Memory B cell (primary cell): ENCODE measurements at regions not wholly inside any gene's neighbourhood (a gene's known extent, or its start where the extent isn't known, plus 50 kb on each side); places are given as distances from the start of the nearest gene placed in this dataset.

Source experiments
- ATAC-seq: fragments of 150-1000 bp; cut with Tn5 transposase; 2 replicates; pipeline ENCODE4 v1.10.0; 2021; ENCODE audit warnings: low read depth, mild to moderate bottlenecking, moderate library complexity
- DNase-seq, 2 donors: peaks; one replicate each; pipeline ENCODE4 v3.0.0; 2022; ENCODE audit warnings: low spot score in 2 of 2
- H3K27ac Mint-ChIP-seq: one replicate; pipeline ENCODE4 v1.8.0; 2022; ENCODE audit warnings: mild to moderate bottlenecking, moderate library complexity, mixed read lengths
- H3K27me3 Mint-ChIP-seq: one replicate; pipeline ENCODE4 v1.8.0; 2022; ENCODE audit warnings: mixed read lengths
- H3K36me3 Mint-ChIP-seq: one replicate; pipeline ENCODE4 v1.8.0; 2022; ENCODE audit warnings: mild to moderate bottlenecking, mixed read lengths
- H3K4me1 Mint-ChIP-seq: one replicate; pipeline ENCODE4 v1.8.0; 2022; ENCODE audit warnings: mixed read lengths
- H3K4me3 Mint-ChIP-seq: one replicate; pipeline ENCODE4 v1.8.0; 2022; ENCODE audit warnings: mild to moderate bottlenecking, moderate library complexity, mixed read lengths
- H3K9me3 Mint-ChIP-seq: one replicate; pipeline ENCODE4 v1.8.0; 2022; ENCODE audit warnings: mixed read lengths

DNA sequence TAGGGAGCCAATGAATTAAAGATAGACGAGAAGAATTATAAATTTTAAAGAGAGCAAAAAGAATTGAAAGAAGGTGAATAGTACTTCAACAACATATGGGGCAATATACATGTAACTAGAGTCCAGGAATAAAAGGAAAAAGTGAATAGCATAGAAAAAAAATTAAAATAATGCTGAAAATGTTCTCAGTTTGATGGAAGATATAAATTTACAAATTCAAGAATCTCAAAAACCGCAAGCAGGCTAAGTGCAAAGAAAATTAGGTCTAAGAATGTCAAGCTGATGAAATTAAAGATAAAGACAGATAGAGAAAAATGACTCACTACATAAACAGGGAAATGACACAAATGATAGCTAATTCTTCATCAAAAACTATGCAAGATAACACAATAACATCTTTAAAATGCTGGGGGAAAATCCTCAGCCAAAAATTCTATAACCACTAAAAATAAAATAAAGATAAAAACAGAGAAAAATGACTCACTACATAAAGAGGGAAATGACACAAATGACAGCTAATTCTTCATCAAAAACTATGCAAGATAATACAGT, 326.3 kb downstream of the TBX15 start:
- no peaks in the 10 kb centered on the region for H3K9me3 Mint-ChIP-seq

DNA sequence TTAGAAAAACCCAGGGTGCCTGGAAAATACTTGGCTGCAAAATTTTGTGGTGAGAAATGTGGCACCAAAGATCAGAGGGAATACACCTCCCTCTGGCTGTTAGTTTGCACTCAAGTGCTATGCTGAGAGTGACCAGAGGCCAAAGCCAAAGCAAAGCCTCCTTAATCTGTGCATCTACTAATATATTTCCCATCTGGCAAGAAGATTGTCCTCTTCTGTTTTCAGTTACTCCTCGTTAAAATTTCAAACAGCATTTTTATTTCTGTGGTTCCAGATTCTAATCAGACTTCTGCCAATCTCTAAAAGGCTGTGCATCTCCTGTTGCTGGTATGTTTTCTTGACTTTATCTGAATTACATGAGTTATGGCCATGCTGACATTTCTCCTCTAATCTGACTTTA, 327.4 kb downstream of the TBX15 start:
- Mint-ChIP-seq H3K27ac (no peak overlapping the region), H3K4me3 (no peak overlapping the region), H3K36me3 (no peaks in the 10 kb centered on the region), H3K4me1 (no peaks in the 10 kb centered on the region), H3K9me3 (peaks cover 2% of the 10 kb centered on the region), H3K27me3 (peaks cover 2% of the 10 kb centered on the region)
- ATAC-seq: no peak
- no peak for DNase-seq

More for the DNA sequence above, 326.3 kb downstream of the TBX15 start:
- H3K27me3 Mint-ChIP-seq: peaks cover 2% of the 10 kb centered on the region
- DNase-seq (no peak), ATAC-seq (no peak)
- H3K36me3 Mint-ChIP-seq: no peaks in the 10 kb centered on the region
- H3K4me3 Mint-ChIP-seq: no peak overlapping the region
- H3K4me1 Mint-ChIP-seq: no peaks in the 10 kb centered on the region
- no peak overlapping the region for H3K27ac Mint-ChIP-seq

DNA sequence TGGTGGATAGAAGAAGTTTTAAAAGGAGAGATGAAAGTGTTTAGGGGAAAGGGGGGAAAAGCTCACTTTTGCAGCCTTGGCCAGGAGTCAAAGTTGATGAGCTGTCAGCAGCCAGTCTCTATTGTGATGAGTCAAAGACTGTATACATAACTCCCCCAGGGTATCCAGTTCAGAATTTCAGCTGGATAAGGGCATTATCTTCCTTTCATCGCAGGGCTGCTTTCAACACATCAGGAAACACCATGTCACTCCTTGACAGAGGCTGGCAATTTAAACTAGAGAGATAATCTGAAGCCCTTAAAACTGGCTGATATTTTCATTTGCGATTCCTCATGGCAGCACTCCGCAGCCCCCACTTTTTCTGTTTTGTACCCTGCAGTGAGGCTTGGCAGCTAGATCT, 328.5 kb downstream of the TBX15 start:
- no peaks in the 10 kb centered on the region for H3K36me3 Mint-ChIP-seq
- DNase-seq (no peak), ATAC-seq (no peak)
- no peak overlapping the region for H3K4me3 Mint-ChIP-seq
- H3K4me1 Mint-ChIP-seq: no peaks in the 10 kb centered on the region
- peaks cover 4% of the 10 kb centered on the region for H3K9me3 Mint-ChIP-seq
- H3K27ac Mint-ChIP-seq: no peak overlapping the region
- peaks cover 2% of the 10 kb centered on the region for H3K27me3 Mint-ChIP-seq

DNA sequence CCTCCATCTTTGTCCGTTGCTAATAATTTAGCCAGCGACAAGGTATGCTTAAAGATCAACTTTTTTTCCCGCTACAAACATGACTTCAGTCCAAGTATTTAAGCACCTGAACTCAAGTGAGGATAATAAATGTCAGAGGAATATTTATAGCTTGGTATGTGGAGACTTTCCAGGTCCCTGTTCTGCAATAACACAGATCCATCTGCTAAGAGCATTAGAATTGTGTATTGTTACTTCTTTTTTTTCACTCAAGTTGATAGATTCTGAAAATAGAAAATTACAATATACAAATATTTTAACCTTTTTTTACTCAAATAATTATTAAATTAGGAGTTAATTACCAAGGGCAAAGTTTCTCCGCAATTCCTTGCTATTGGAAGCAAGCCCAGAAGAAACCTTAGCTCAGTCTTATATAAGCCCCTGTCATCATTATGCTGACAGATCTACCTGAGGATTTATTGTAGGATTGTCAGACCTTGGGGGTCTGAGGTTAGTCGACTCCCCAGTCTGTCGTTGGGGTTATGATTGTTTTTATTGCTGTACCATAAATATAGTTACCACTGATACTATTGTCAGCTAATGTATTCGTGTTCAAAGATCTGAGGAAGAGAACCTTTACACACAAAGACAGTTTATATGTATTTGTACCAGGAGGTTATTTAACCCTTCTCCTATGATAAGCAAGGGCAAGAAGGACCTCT, 337.9 kb downstream of the TBX15 start:
- Mint-ChIP-seq H3K27ac (no peak overlapping the region), H3K27me3 (no peaks in the 10 kb centered on the region), H3K36me3 (no peaks in the 10 kb centered on the region), H3K9me3 (peaks cover 4% of the 10 kb centered on the region), H3K4me3 (no peak overlapping the region), H3K4me1 (no peaks in the 10 kb centered on the region)
- ATAC-seq: no peak
- no peak for DNase-seq

DNA sequence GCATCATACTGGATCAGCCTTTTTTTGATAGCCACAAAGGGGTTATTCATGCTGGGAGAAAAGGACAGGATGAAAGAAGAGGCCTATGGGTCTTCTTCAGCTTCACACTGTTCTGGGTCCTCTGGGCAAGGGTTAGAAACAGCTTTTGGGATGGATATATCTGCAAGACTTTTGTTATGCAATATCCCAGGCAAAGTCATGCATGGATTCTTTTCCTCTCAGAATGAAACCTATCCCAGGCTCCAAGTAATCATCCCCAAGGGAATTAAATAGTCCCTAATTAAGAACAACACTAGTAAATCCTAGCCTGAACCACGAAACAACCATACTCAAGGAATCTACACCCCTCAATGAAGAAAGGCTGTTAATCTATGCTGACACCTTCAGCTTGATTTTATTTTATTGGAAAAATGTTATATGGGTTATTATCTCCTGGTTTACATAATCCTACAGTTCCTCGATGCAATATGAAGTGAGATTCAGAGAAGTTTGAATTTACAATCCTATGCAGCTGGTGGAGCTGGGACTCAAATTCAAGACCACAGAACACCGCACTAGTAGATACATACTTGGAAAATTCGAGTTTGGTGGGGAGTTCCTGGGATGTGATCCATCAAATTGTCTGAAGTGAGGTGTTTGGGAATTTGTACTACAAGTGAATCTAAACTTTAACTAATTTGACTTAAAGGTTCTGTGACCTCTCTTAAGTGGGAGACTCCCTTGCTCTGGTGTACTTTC, 338.6 kb downstream of the TBX15 start:
- Mint-ChIP-seq H3K4me3 (no peak overlapping the region), H3K9me3 (peaks cover 1% of the 10 kb centered on the region), H3K4me1 (no peaks in the 10 kb centered on the region), H3K27me3 (no peaks in the 10 kb centered on the region), H3K36me3 (no peaks in the 10 kb centered on the region), H3K27ac (no peak overlapping the region)
- no peak for ATAC-seq
- DNase-seq: no peak

DNA sequence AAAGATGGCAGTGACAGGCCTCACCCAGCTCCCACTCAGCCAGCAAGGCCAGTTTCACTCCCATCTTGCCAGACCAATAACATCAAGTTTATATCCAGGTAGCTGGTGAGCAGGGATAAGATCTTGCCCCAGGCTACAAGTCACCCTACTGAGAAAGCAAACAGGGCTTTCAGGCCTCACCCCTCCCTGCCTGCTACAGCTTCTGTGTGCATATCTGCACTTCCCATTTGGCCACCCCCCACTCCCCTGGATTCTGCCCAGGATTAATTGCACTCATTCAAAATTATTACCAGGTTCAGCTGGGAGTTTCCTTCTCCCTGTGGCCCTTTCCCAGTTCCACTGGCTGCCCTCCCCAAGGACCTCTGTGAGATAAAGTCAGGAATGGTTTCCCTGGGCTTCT, 352.1 kb downstream of the TBX15 start:
- no peak for DNase-seq
- ATAC-seq: no peak

DNA sequence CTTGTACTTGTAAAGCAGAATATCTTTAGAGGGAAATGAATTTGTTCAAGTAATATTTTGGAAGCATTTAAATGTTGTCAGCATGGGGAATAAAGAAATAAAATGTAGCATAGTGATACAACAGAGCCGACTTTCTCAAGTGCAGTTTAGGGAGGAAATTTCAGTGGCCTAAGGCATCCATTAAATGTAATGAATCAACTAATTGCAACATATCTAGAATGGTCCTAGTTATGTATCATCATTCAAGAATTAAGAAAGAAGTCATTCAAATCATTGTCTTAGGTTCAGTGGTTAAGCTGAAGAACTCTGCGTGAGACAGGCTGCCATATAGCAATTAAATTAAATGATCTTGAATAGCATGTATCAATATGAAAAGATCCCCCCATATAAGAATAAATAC, 360.7 kb downstream of the TBX15 start:
- Mint-ChIP-seq H3K9me3 (peaks cover 1% of the 10 kb centered on the region), H3K27me3 (no peaks in the 10 kb centered on the region), H3K4me3 (no peak overlapping the region), H3K4me1 (no peaks in the 10 kb centered on the region), H3K36me3 (no peaks in the 10 kb centered on the region), H3K27ac (no peak overlapping the region)
- no peak for DNase-seq
- ATAC-seq: no peak

More for the DNA sequence above, 352.1 kb downstream of the TBX15 start:
- H3K27ac Mint-ChIP-seq: no peak overlapping the region
- no peak overlapping the region for H3K4me3 Mint-ChIP-seq
- peaks cover 3% of the 10 kb centered on the region for H3K9me3 Mint-ChIP-seq
- H3K4me1 Mint-ChIP-seq: no peaks in the 10 kb centered on the region
- H3K36me3 Mint-ChIP-seq: no peaks in the 10 kb centered on the region
- peaks cover 9% of the 10 kb centered on the region for H3K27me3 Mint-ChIP-seq

DNA sequence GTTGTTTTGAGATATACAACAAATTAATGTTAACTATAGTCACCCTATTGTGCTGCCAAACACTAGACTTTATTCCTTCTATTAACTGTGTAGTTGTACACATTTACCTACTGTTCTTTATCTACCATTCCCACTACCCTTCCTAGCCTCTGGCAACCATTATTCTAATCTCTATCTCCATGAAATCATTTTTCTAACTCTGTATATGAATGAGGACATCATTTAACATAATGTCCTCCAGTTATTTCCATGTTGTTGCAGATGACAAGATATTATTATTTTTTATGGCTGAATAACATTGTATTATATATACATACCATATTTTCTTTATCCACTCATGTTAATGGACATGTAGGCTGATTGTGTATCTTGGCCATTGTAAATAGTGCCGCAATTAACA, 366.3 kb downstream of the TBX15 start:
- Mint-ChIP-seq H3K4me1 (no peaks in the 10 kb centered on the region), H3K27ac (no peak overlapping the region), H3K4me3 (no peak overlapping the region), H3K27me3 (no peaks in the 10 kb centered on the region), H3K36me3 (no peaks in the 10 kb centered on the region), H3K9me3 (peaks cover 1% of the 10 kb centered on the region)
- ATAC-seq (no peak), DNase-seq (no peak)

DNA sequence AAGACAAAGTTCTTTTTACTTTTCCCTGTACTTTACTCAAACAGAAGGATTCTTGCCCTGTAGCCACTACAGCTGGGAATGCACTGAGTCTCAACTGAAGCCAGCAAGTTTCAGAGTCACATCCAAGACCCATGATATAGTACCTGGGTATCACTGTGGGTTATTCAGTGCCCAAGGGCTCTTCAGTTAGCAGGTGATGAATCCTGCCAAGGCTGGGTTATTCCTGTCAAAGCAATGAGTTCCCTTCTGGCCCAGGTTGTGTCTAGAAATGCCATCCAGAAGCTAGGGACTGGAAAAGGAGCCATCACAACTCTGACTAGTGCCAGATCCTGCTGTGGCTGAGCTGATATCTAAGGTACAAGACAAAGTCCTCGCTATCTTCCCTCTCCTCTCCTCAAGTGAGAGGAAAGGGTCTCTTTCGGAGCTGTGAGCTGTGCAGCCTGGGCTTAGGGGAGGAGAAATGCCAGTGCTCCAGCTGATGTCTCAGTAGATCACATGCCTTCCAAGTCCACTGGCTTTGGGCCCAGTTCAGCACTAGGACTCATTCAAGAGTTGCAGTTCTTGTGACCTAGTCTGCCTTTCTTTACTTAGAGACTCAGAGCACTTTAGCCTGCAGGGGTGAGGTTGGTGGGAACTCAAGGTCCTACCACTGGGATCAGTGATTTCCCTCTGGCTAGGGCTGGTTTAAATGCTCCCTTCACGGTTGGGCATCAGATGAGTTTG, 369.4 kb downstream of the TBX15 start:
- no peaks in the 10 kb centered on the region for H3K36me3 Mint-ChIP-seq
- no peak overlapping the region for H3K27ac Mint-ChIP-seq
- ATAC-seq: no peak
- peaks cover 1% of the 10 kb centered on the region for H3K9me3 Mint-ChIP-seq
- no peak overlapping the region for H3K4me3 Mint-ChIP-seq
- no peaks in the 10 kb centered on the region for H3K27me3 Mint-ChIP-seq
- no peaks in the 10 kb centered on the region for H3K4me1 Mint-ChIP-seq
- DNase-seq: no peak

DNA sequence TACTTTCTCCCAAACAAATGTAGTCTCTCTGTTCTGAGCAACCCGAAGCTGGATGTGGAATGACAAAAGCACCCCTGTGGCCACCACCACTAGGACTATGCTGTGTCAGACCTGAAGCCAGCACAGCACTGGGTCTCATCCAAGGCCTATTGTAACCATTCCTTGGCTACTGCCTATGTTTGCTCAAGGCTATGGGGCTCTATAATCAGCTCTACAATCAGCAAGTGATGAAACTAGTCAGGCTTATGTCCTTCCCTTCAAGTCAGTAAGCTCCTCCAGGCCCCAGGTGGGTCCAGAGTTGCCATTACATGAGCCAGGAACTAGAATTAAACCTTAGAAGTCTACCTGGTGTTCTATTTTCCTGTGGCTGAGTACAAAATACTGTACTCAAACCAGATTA, 370.2 kb downstream of the TBX15 start:
- Mint-ChIP-seq H3K27ac (no peak overlapping the region), H3K9me3 (peaks cover 1% of the 10 kb centered on the region), H3K4me3 (no peak overlapping the region), H3K36me3 (no peaks in the 10 kb centered on the region), H3K27me3 (no peaks in the 10 kb centered on the region), H3K4me1 (no peaks in the 10 kb centered on the region)
- DNase-seq: no peak
- no peak for ATAC-seq

DNA sequence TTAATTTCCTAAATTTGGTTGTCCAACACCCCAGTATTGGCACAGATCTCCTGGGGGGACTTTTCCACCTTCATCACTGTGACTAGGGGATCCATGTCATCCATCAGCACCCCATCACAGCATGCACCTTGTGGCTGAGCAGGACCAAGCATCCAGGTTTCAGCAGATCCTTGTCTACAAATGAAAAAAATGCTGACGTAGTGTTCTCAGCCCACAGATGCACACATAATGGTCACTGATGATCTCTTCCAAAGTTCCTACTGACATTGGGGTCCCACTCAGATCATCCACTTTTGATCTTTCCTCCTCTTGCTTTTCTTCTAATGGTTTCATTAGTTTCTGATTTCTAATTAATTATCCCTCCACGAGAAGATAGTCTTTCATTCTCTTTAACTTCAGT, 373.1 kb downstream of the TBX15 start:
- no peaks in the 10 kb centered on the region for H3K36me3 Mint-ChIP-seq

DNA sequence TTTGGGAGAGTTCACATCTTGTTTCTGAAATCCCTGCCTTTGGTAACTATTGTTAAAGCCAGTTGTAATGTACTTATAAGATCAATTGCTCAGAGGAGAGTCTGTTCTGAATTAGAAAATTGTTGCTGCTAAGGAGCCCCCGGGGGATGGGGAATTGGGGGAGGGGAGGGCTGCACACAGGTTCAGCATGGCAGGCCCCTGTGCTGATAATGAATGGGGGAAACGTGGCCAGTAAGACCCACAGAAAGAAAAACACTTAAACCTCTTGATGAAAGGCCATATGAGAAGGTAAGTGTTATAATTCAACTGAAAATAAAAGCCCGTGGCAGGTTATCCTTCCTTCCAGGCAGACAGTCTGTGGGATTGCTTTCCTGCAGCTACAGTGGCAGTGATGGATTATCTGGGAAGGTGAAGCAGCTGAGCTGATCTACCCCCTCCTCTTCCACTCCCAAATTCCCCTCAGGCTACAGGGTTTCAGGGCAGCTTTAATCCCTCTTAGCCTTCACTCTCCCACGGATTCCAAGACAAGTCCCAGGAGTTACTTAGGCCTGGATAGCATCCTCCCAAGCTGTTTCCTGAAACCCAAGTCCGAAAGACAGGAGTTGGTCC, 398.8 kb downstream of the TBX15 start:
- H3K4me3 Mint-ChIP-seq: no peak overlapping the region
- peaks cover 3% of the 10 kb centered on the region for H3K27me3 Mint-ChIP-seq
- no peaks in the 10 kb centered on the region for H3K9me3 Mint-ChIP-seq
- no peaks in the 10 kb centered on the region for H3K36me3 Mint-ChIP-seq
- DNase-seq (no peak), ATAC-seq (no peak)
- H3K4me1 Mint-ChIP-seq: no peaks in the 10 kb centered on the region
- no peak overlapping the region for H3K27ac Mint-ChIP-seq

More for the DNA sequence above, 373.1 kb downstream of the TBX15 start:
- Mint-ChIP-seq H3K4me3 (no peak overlapping the region), H3K27ac (no peak overlapping the region), H3K4me1 (no peaks in the 10 kb centered on the region), H3K9me3 (peaks cover 1% of the 10 kb centered on the region), H3K27me3 (no peaks in the 10 kb centered on the region)
- no peak for DNase-seq
- no peak for ATAC-seq

DNA sequence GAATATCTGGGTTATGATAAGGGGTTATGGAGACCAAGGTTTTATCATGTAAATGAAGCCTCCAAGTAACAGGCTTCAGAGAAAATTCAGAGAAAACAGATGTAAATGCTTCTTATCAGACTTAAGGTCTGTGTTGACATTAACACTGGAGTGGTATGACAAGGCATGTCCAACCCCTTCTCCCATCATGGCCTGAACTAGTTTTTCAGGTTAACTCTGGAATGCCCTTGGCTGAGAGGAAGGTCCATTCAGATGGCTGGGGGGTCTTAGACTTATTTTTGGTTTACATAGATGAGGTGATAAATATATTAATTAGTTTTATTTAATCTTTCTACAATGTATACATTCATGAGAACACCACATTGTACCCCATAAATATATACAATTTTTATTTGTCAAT, 399.6 kb downstream of the TBX15 start:
- Mint-ChIP-seq H3K36me3 (no peaks in the 10 kb centered on the region), H3K9me3 (no peaks in the 10 kb centered on the region), H3K27ac (no peak overlapping the region), H3K4me3 (no peak overlapping the region), H3K4me1 (no peaks in the 10 kb centered on the region), H3K27me3 (peaks cover 3% of the 10 kb centered on the region)
- ATAC-seq (no peak), DNase-seq (no peak)

DNA sequence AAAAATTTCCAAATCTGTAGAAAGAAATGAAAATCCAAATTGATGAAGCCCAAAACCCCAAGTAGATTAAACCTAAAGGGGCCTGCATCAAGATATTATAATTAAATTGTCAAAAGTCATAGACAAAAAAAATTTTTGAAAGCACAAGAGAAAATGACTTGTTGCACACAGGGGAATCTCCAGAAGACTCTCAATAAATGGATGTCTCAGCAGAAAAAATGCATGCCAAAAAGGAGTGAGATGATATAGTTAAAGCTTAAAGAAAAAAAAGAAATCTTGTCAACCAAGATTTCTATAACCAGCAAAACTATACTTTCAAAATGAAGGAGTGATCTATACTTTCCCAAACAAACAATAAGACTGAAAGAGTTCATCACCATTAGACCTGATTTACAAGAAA, 393.2 kb upstream of the SPAG17 start:
- Mint-ChIP-seq H3K36me3 (peaks cover 3% of the 10 kb centered on the region), H3K27me3 (no peaks in the 10 kb centered on the region), H3K4me1 (no peaks in the 10 kb centered on the region), H3K27ac (no peak overlapping the region), H3K4me3 (no peak overlapping the region), H3K9me3 (peaks cover 3% of the 10 kb centered on the region)
- ATAC-seq: no peak
- no peak for DNase-seq
